WERI-Rb-1 (cell line): ENCODE measurements at regions not wholly inside any gene's neighbourhood (a gene's known extent, or its start where the extent isn't known, plus 50 kb on each side); places are given as distances from the start of the nearest gene placed in this dataset.
"Not testable (repeated sequence)": the region's sequence is repeated elsewhere in the genome, so short reads cannot be mapped to it uniquely, and the experiment has no call there.

Experiments
- DNase-seq: peaks from one replicate; pipeline ENCODE4 v3.0.0-alpha.2; 2020
- H3K27ac ChIP-seq: fragments of 250-450 bp; sonication (Bioruptor Pico); 2 replicates; pipeline ENCODE4 v1.5.1; 2020; ENCODE audit warnings: mild to moderate bottlenecking, moderate library complexity
- H3K27me3 ChIP-seq: fragments of 250-450 bp; sonication (Bioruptor Pico); 2 replicates; pipeline ENCODE4 v1.5.1; 2021; ENCODE audit warnings: mild to moderate bottlenecking, low read depth, moderate library complexity; ENCODE audit not compliant: insufficient read depth, severe bottlenecking
- H3K36me3 ChIP-seq: fragments of 250-450 bp; sonication (Bioruptor Pico); 2 replicates; pipeline ENCODE4 v1.5.1; 2020; ENCODE audit warnings: mild to moderate bottlenecking, moderate library complexity
- H3K4me3 ChIP-seq: 2 replicates; pipeline ENCODE4 v1.5.1; 2011; ENCODE audit warnings: low read depth, mild to moderate bottlenecking, control low read depth, low read length
- H3K9me3 ChIP-seq: fragments of 250-450 bp; sonication (Bioruptor Pico); 2 replicates; pipeline ENCODE4 v1.5.1; 2021; ENCODE audit warnings: mild to moderate bottlenecking, moderate library complexity; ENCODE audit not compliant: severe bottlenecking
- CTCF ChIP-seq: IDR thresholded peaks from 2 replicates; pipeline ENCODE4 v1.5.1; 2011; ENCODE audit warnings: low read depth, mild to moderate bottlenecking, control low read depth, inconsistent platforms, low read length

GRCh38 chr6:163698086-163698485 is 283.6 kb downstream of the QKI start:
- Histone ChIP-seq H3K36me3 (no peaks in the 10 kb centered on the region), H3K27me3 (no peaks in the 10 kb centered on the region), H3K4me3 (no peak overlapping the region), H3K27ac (no peak overlapping the region), H3K9me3 (no peaks in the 10 kb centered on the region)
- DNase-seq: no peak
- no peak for TF ChIP-seq CTCF

GRCh38 chr6:163696311-163696710 is 281.8 kb downstream of the QKI start:
- not testable (repeated sequence) for H3K4me3 ChIP-seq, H3K9me3 ChIP-seq, H3K36me3 ChIP-seq, DNase-seq, H3K27me3 ChIP-seq, H3K27ac ChIP-seq

GRCh38 chr6:163695414-163695864 is 280.9 kb downstream of the QKI start:
- H3K9me3 ChIP-seq: no peaks in the 10 kb centered on the region

GRCh38 chr6:163694988-163695398 is 280.5 kb downstream of the QKI start:
- Histone ChIP-seq H3K4me3 (no peak overlapping the region), H3K9me3 (no peaks in the 10 kb centered on the region), H3K36me3 (no peaks in the 10 kb centered on the region), H3K27me3 (no peaks in the 10 kb centered on the region), H3K27ac (no peak overlapping the region)
- DNase-seq: no peak
- no peak for TF ChIP-seq CTCF

More at GRCh38 chr6:163695414-163695864, 280.9 kb downstream of the QKI start:
- H3K4me3 ChIP-seq: no peak overlapping the region
- H3K27me3 ChIP-seq: no peaks in the 10 kb centered on the region
- no peak for DNase-seq
- no peak for TF ChIP-seq CTCF
- no peak overlapping the region for H3K27ac ChIP-seq
- H3K36me3 ChIP-seq: no peaks in the 10 kb centered on the region

- H3K36me3 ChIP-seq: no peaks in the 10 kb centered on the region
- H3K9me3 ChIP-seq: no peaks in the 10 kb centered on the region
- no peak overlapping the region for H3K4me3 ChIP-seq
- no peak for DNase-seq
- no peak for TF ChIP-seq CTCF
- H3K27me3 ChIP-seq: no peaks in the 10 kb centered on the region
- H3K27ac ChIP-seq: no peak overlapping the region
Observed at GRCh38 chr6:163694072-163694471, 279.6 kb downstream of the QKI start.

GRCh38 chr6:163691049-163691448 is 276.5 kb downstream of the QKI start:
- DNase-seq: no peak
- H3K4me3 ChIP-seq: no peak overlapping the region
- no peaks in the 10 kb centered on the region for H3K36me3 ChIP-seq
- no peaks in the 10 kb centered on the region for H3K9me3 ChIP-seq
- no peak overlapping the region for H3K27ac ChIP-seq
- TF ChIP-seq CTCF: no peak
- no peaks in the 10 kb centered on the region for H3K27me3 ChIP-seq
